Astrocyte (in vitro differentiated cells and primary cell): ENCODE measurements at regions not wholly inside any gene's neighbourhood (a gene's known extent, or its start where the extent isn't known, plus 50 kb on each side); places are given as distances from the start of the nearest gene placed in this dataset.

ENCODE experiments used
- DNase-seq: peaks from one replicate; pipeline ENCODE4 v3.0.0-alpha.2; 2010; ENCODE audit warnings: low read depth
- FAIRE-seq: peaks from 2 replicates; lab custom pipeline; 2011; peaks lifted over from hg19 to GRCh38; lab: Jason Lieb, UNC
- H2AFZ ChIP-seq: 2 replicates; pipeline ENCODE4 v1.6.0; 2012; ENCODE audit warnings: low read depth, low read length, inconsistent platforms
- H3K27ac ChIP-seq: 2 replicates; pipeline ENCODE4 v1.5.1; 2011; ENCODE audit warnings: low read depth, low read length, inconsistent platforms
- H3K27me3 ChIP-seq: 2 replicates; pipeline ENCODE4 v1.6.0; 2011; ENCODE audit warnings: low read length, inconsistent platforms; ENCODE audit not compliant: insufficient read depth
- H3K36me3 ChIP-seq: 2 replicates; pipeline ENCODE4 v1.5.1; 2011; ENCODE audit warnings: low read length, inconsistent platforms; ENCODE audit not compliant: insufficient read depth
- H3K4me1 ChIP-seq: 2 replicates; pipeline ENCODE4 v1.5.1; 2011; ENCODE audit warnings: low read length, inconsistent platforms; ENCODE audit not compliant: insufficient read depth
- H3K4me2 ChIP-seq: 2 replicates; pipeline ENCODE4 v1.6.0; 2012; ENCODE audit warnings: low read length, inconsistent platforms
- H3K4me3 ChIP-seq: 2 replicates; pipeline ENCODE4 v1.5.1; 2011; ENCODE audit warnings: low read depth, mild to moderate bottlenecking, low read length, inconsistent platforms; ENCODE audit not compliant: insufficient read depth
- H3K79me2 ChIP-seq: 2 replicates; pipeline ENCODE4 v1.6.0; 2012; ENCODE audit warnings: mild to moderate bottlenecking, low read length, inconsistent platforms; ENCODE audit not compliant: insufficient read depth
- H3K9ac ChIP-seq: 2 replicates; pipeline ENCODE4 v1.6.0; 2012; ENCODE audit warnings: mild to moderate bottlenecking, low read length, inconsistent platforms
- H3K9me3 ChIP-seq: 2 replicates; pipeline ENCODE4 v1.5.1; 2012; ENCODE audit warnings: low read depth, mild to moderate bottlenecking, low read length, inconsistent platforms; ENCODE audit not compliant: insufficient read depth
- H4K20me1 ChIP-seq: 2 replicates; pipeline ENCODE4 v1.6.0; 2012; ENCODE audit warnings: low read length, inconsistent platforms; ENCODE audit not compliant: insufficient read depth
- H3K27ac Mint-ChIP-seq: one replicate; pipeline ENCODE4 v1.8.0; 2021; ENCODE audit warnings: mild to moderate bottlenecking, mixed read lengths; ENCODE audit not compliant: unreplicated experiment
- H3K27me3 Mint-ChIP-seq: one replicate; pipeline ENCODE4 v1.8.0; 2021; ENCODE audit warnings: low read depth, mixed read lengths; ENCODE audit not compliant: unreplicated experiment
- H3K36me3 Mint-ChIP-seq: one replicate; pipeline ENCODE4 v1.8.0; 2021; ENCODE audit warnings: low read depth, mixed read lengths; ENCODE audit not compliant: unreplicated experiment
- H3K4me1 Mint-ChIP-seq: one replicate; pipeline ENCODE4 v1.8.0; 2021; ENCODE audit warnings: low read depth, mixed read lengths; ENCODE audit not compliant: unreplicated experiment
- H3K4me3 Mint-ChIP-seq: one replicate; pipeline ENCODE4 v1.8.0; 2021; ENCODE audit warnings: mild to moderate bottlenecking, moderate library complexity, mixed read lengths; ENCODE audit not compliant: unreplicated experiment
- H3K9me3 Mint-ChIP-seq: one replicate; pipeline ENCODE4 v1.8.0; 2021; ENCODE audit warnings: mild to moderate bottlenecking, mixed read lengths; ENCODE audit not compliant: unreplicated experiment
- CTCF ChIP-seq: IDR thresholded peaks from 2 replicates; pipeline ENCODE4 v1.5.1; 2011; ENCODE audit warnings: low read depth, mild to moderate bottlenecking, inconsistent platforms, low read length, moderate library complexity; ENCODE audit not compliant: insufficient read depth
- EZH2 ChIP-seq: IDR thresholded peaks from 2 replicates; pipeline ENCODE4 v1.6.1; 2012; ENCODE audit warnings: mild to moderate bottlenecking, low read length, inconsistent platforms; ENCODE audit not compliant: insufficient read depth

GRCh38 chr10:107971411-107971810, 806.9 kb upstream of the SORCS1 start:
- Mint-ChIP-seq H3K27ac (peak overlapping the region; percentile 2), H3K4me1 (peaks cover 12% of the 10 kb centered on the region), H3K27me3 (no peaks in the 10 kb centered on the region), H3K9me3 (peaks cover 3% of the 10 kb centered on the region), H3K36me3 (no peaks in the 10 kb centered on the region), H3K4me3 (no peak overlapping the region)
- Histone ChIP-seq H3K9me3 (no peaks in the 10 kb centered on the region), H3K27me3 (no peaks in the 10 kb centered on the region), H3K27ac (no peak overlapping the region), H3K4me1 (no peaks in the 10 kb centered on the region), H3K4me3 (no peak overlapping the region), H3K4me2 (no peak overlapping the region), H4K20me1 (no peaks in the 10 kb centered on the region), H3K9ac (no peak overlapping the region), H2AFZ (no peak overlapping the region), H3K36me3 (no peaks in the 10 kb centered on the region), H3K79me2 (no peaks in the 10 kb centered on the region)
- FAIRE-seq (no peak), DNase-seq (peak; percentile 51)
- TF ChIP-seq CTCF (no peak), EZH2 (no peak)

GRCh38 chr10:107970512-107970911, 806.0 kb upstream of the SORCS1 start:
- no peaks in the 10 kb centered on the region for H3K36me3 ChIP-seq
- H3K9me3 Mint-ChIP-seq, result peaks cover 3% of the 10 kb centered on the region
- H3K9ac ChIP-seq, result no peak overlapping the region
- FAIRE-seq (no peak), DNase-seq (no peak)
- no peak overlapping the region for H3K4me2 ChIP-seq
- H3K4me3 ChIP-seq, result no peak overlapping the region
- H3K4me3 Mint-ChIP-seq, result no peak overlapping the region
- no peaks in the 10 kb centered on the region for H3K79me2 ChIP-seq
- no peaks in the 10 kb centered on the region for H3K9me3 ChIP-seq
- H4K20me1 ChIP-seq, result no peaks in the 10 kb centered on the region
- H3K27ac Mint-ChIP-seq, result no peak overlapping the region
- no peaks in the 10 kb centered on the region for H3K27me3 ChIP-seq
- no peaks in the 10 kb centered on the region for H3K36me3 Mint-ChIP-seq
- H2AFZ ChIP-seq, result no peak overlapping the region
- no peaks in the 10 kb centered on the region for H3K4me1 ChIP-seq
- peaks cover 12% of the 10 kb centered on the region for H3K4me1 Mint-ChIP-seq
- TF ChIP-seq CTCF (no peak), EZH2 (no peak)
- H3K27ac ChIP-seq, result no peak overlapping the region
- no peaks in the 10 kb centered on the region for H3K27me3 Mint-ChIP-seq

GRCh38 chr10:107969936-107970335, 805.4 kb upstream of the SORCS1 start:
- Mint-ChIP-seq H3K4me3 (no peak overlapping the region), H3K4me1 (peaks cover 12% of the 10 kb centered on the region), H3K27ac (no peak overlapping the region), H3K36me3 (no peaks in the 10 kb centered on the region), H3K27me3 (no peaks in the 10 kb centered on the region), H3K9me3 (peaks cover 3% of the 10 kb centered on the region)
- H3K4me1 ChIP-seq, result no peaks in the 10 kb centered on the region
- TF ChIP-seq EZH2 (no peak), CTCF (no peak)
- no peak overlapping the region for H2AFZ ChIP-seq
- no peaks in the 10 kb centered on the region for H3K9me3 ChIP-seq
- FAIRE-seq, result no peak
- no peak overlapping the region for H3K9ac ChIP-seq
- no peak for DNase-seq
- no peak overlapping the region for H3K27ac ChIP-seq
- no peaks in the 10 kb centered on the region for H3K36me3 ChIP-seq
- H3K27me3 ChIP-seq, result no peaks in the 10 kb centered on the region
- H3K4me3 ChIP-seq, result no peak overlapping the region
- H3K4me2 ChIP-seq, result no peak overlapping the region
- H4K20me1 ChIP-seq, result no peaks in the 10 kb centered on the region
- H3K79me2 ChIP-seq, result no peaks in the 10 kb centered on the region
